ENCODE measurements at regions not wholly inside any gene's neighbourhood (a gene's known extent, or its start where the extent isn't known, plus 50 kb on each side); places are given as distances from the start of the nearest gene placed in this dataset.
A peak's percentile ranks its signal among the peaks of the same experiment; 100 is the strongest.

DNA sequence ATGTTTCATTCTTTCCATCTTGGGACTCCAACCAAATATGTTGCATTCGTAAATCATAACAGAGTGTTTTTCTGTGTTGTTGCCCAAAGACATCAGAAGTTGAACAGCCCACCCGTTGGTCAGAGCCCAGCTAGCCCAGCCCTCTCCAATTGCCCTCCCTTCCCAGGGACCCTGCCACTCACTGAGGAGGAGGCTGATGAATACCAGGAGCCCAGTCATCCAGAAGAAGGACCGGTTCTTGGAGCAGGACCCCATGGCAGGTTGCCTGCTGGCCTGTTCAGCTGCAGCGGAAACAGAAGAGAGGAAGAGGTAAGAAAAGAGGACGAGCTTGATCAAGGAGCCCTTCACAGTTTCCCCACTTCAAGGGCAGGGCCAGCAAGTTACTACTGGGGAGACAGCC is 172.2 kb upstream of the ETV3 start:
- H3K27me3 Mint-ChIP-seq (ENCODE audit: low read depth in 3 of 3), result peaks cover 4 to 17% (median 7%) of the 10 kb centered on the region in 3 donors
- no peaks in the 10 kb centered on the region for H3K36me3 ChIP-seq (replicated peaks in 1 of 2; ENCODE audit: control insufficient read depth in 1 of 2, insufficient read depth in 2 of 2, low read length in 2 of 2)
- no peak overlapping the region for H3K27ac Mint-ChIP-seq
- no peak overlapping the region for H3K27ac ChIP-seq (ENCODE audit: low read depth in 1 of 2, low read length in 2 of 2)
- H4K20me1 ChIP-seq (ENCODE audit: insufficient read depth, low read length), result no peaks in the 10 kb centered on the region
- no peak for DNase-seq
- H3K79me2 ChIP-seq (ENCODE audit: insufficient read depth, low read length), result no peaks in the 10 kb centered on the region
- no peak overlapping the region for H3K4me3 ChIP-seq (replicated peaks in 1 of 3; ENCODE audit: low read depth in 2 of 3, low read length in 3 of 3)
- 100% methylated on average over 2 of the region's 5 CpGs for WGBS (ENCODE audit: insufficient coverage)
- H3K9me3 ChIP-seq (replicated peaks in 1 of 2; ENCODE audit: control insufficient read depth in 1 of 2, insufficient read depth in 1 of 2, low read length in 2 of 2), result peaks cover 0 to 4% of the 10 kb centered on the region in 2 donors
- H3K4me3 Mint-ChIP-seq, result peak overlapping the region in 1 of 2 donors; percentile 27
- intact Hi-C loops (cut with micrococcal nuclease), result no loop called here
- H3K4me1 ChIP-seq (ENCODE audit: control insufficient read depth in 1 of 2, insufficient read depth in 2 of 2, low read length in 2 of 2), result peaks cover 0 to 4% of the 10 kb centered on the region in 2 donors
- no peaks in the 10 kb centered on the region for H3K36me3 Mint-ChIP-seq
- H3K4me1 Mint-ChIP-seq, result peaks cover 3% of the 10 kb centered on the region
- peaks cover 0 to under 1% of the 10 kb centered on the region in 2 donors for H3K27me3 ChIP-seq (ENCODE audit: control insufficient read depth in 2 of 2, insufficient read depth in 2 of 2, low read length in 2 of 2)
- TF ChIP-seq, protein P1, sequence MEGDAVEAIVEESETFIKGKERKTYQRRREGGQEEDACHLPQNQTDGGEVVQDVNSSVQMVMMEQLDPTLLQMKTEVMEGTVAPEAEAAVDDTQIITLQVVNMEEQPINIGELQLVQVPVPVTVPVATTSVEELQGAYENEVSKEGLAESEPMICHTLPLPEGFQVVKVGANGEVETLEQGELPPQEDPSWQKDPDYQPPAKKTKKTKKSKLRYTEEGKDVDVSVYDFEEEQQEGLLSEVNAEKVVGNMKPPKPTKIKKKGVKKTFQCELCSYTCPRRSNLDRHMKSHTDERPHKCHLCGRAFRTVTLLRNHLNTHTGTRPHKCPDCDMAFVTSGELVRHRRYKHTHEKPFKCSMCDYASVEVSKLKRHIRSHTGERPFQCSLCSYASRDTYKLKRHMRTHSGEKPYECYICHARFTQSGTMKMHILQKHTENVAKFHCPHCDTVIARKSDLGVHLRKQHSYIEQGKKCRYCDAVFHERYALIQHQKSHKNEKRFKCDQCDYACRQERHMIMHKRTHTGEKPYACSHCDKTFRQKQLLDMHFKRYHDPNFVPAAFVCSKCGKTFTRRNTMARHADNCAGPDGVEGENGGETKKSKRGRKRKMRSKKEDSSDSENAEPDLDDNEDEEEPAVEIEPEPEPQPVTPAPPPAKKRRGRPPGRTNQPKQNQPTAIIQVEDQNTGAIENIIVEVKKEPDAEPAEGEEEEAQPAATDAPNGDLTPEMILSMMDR (IDR thresholded peaks at IDR 0.05), result no peak
- no peak overlapping the region for H2AFZ ChIP-seq (ENCODE audit: insufficient read depth, low read depth, low read length, poor library complexity, severe bottlenecking)
- H3K9me3 Mint-ChIP-seq, result peaks cover 0 to 4% (median 0%) of the 10 kb centered on the region in 7 donors
- no peak overlapping the region for H3K9ac ChIP-seq (ENCODE audit: insufficient read depth, low read length, poor library complexity, severe bottlenecking)
- H3K4me2 ChIP-seq (replicated peaks; ENCODE audit: extremely low read depth, low read length, poor library complexity, severe bottlenecking), result no peak overlapping the region

- H3K9me3 Mint-ChIP-seq, result no peaks in the 10 kb centered on the region
- Histone ChIP-seq H3K4me2 (replicated peaks; ENCODE audit: extremely low read depth, low read length, poor library complexity, severe bottlenecking) (no peak overlapping the region), H3K4me1 (ENCODE audit: control insufficient read depth in 1 of 2, insufficient read depth in 2 of 2, low read length in 2 of 2) (peaks cover 0 to 4% of the 10 kb centered on the region in 2 donors), H3K79me2 (ENCODE audit: insufficient read depth, low read length) (no peaks in the 10 kb centered on the region), H3K27me3 (ENCODE audit: control insufficient read depth in 2 of 2, insufficient read depth in 2 of 2, low read length in 2 of 2) (no peaks in the 10 kb centered on the region), H3K36me3 (replicated peaks in 1 of 2; ENCODE audit: control insufficient read depth in 1 of 2, insufficient read depth in 2 of 2, low read length in 2 of 2) (no peaks in the 10 kb centered on the region), H3K4me3 (replicated peaks in 1 of 3; ENCODE audit: low read depth in 2 of 3, low read length in 3 of 3) (no peak overlapping the region), H3K9ac (ENCODE audit: insufficient read depth, low read length, poor library complexity, severe bottlenecking) (no peak overlapping the region), H3K9me3 (replicated peaks in 1 of 2; ENCODE audit: control insufficient read depth in 1 of 2, insufficient read depth in 1 of 2, low read length in 2 of 2) (no peaks in the 10 kb centered on the region), H2AFZ (ENCODE audit: insufficient read depth, low read depth, low read length, poor library complexity, severe bottlenecking) (no peak overlapping the region), H4K20me1 (ENCODE audit: insufficient read depth, low read length) (no peaks in the 10 kb centered on the region), H3K27ac (ENCODE audit: low read depth in 1 of 2, low read length in 2 of 2) (no peak overlapping the region)
- TF ChIP-seq, protein P1 (IDR thresholded peaks at IDR 0.05), result no peak
- no peak for DNase-seq
- peaks cover 3% of the 10 kb centered on the region for H3K4me1 Mint-ChIP-seq
- H3K27me3 Mint-ChIP-seq (ENCODE audit: low read depth in 3 of 3), result peaks cover 2 to 15% (median 9%) of the 10 kb centered on the region in 3 donors
- WGBS (ENCODE audit: insufficient coverage), result no CpG with 5 or more reads among the region's 1 CpG
- H3K36me3 Mint-ChIP-seq, result no peaks in the 10 kb centered on the region
- no peak overlapping the region for H3K27ac Mint-ChIP-seq
- H3K4me3 Mint-ChIP-seq, result no peak overlapping the region
- intact Hi-C loops (cut with micrococcal nuclease), result no loop called here
These were observed 169.3 kb upstream of the ETV3 start for GRCh38 chr1:157307491-157307890.

Measured in CD14-positive monocyte (primary cell).